Stimulated activated CD4-positive, alpha-beta T cell treated with anti-CD3 and anti-CD28 coated beads, Interleukin-15, amount 100 ng/mL, for 24 hours (primary cell): ENCODE measurements at regions not wholly inside any gene's neighbourhood (a gene's known extent, or its start where the extent isn't known, plus 50 kb on each side); places are given as distances from the start of the nearest gene placed in this dataset.

Experiments used
- DNase-seq: peaks from one replicate; pipeline ENCODE4 v3.0.0-alpha.2; 2020

GRCh38 chr2:20523799-20524187 is 76.9 kb downstream of the RHOB start:
- DNase-seq: no peak

GRCh38 chr2:20524412-20525040 is 77.7 kb downstream of the RHOB start:
- no peak for DNase-seq

- DNase-seq: no peak
These were observed 78.5 kb downstream of the RHOB start for GRCh38 chr2:20525041-20526035.

- DNase-seq: no peak
These were observed 79.3 kb downstream of the RHOB start for GRCh38 chr2:20526160-20526559.

GRCh38 chr2:20526708-20527107 is 79.8 kb downstream of the RHOB start:
- no peak for DNase-seq

GRCh38 chr2:20528713-20529112 is 81.8 kb downstream of the RHOB start:
- DNase-seq: no peak

GRCh38 chr2:20530520-20530919 is 83.6 kb downstream of the RHOB start:
- no peak for DNase-seq

- no peak for DNase-seq
These were observed 84.9 kb downstream of the RHOB start for GRCh38 chr2:20531633-20532262.

- DNase-seq: no peak
These were observed 86.0 kb downstream of the RHOB start for GRCh38 chr2:20532634-20533437.

- DNase-seq: no peak
These were observed 87.2 kb downstream of the RHOB start for GRCh38 chr2:20533993-20534622.

GRCh38 chr2:20534913-20535801 is 88.3 kb downstream of the RHOB start:
- no peak for DNase-seq

- no peak for DNase-seq
These were observed 89.9 kb downstream of the RHOB start for GRCh38 chr2:20536619-20537422.

- DNase-seq: no peak
These were observed 90.8 kb downstream of the RHOB start for GRCh38 chr2:20537423-20538307.

- DNase-seq: no peak
These were observed 91.6 kb downstream of the RHOB start for GRCh38 chr2:20538308-20539132.

GRCh38 chr2:20539133-20539719 is 92.4 kb downstream of the RHOB start:
- DNase-seq: no peak

GRCh38 chr2:20539776-20540586 is 93.1 kb downstream of the RHOB start:
- DNase-seq: no peak
